22Rv1 (cell line): ENCODE measurements at regions not wholly inside any gene's neighbourhood (a gene's known extent, or its start where the extent isn't known, plus 50 kb on each side); places are given as distances from the start of the nearest gene placed in this dataset.

ENCODE experiments used
- ZFX ChIP-seq: fragments of 450-650 bp; IDR thresholded peaks from 2 replicates; pipeline ENCODE4 v1.6.1; 2017; ENCODE audit warnings: antibody characterized with exemption, borderline replicate concordance
- TF ChIP-seq, protein P1 (sequence below): fragments of 450-650 bp; IDR thresholded peaks from 2 replicates; pipeline ENCODE4 v1.5.1; 2017; ENCODE audit warnings: mild to moderate bottlenecking

DNA sequence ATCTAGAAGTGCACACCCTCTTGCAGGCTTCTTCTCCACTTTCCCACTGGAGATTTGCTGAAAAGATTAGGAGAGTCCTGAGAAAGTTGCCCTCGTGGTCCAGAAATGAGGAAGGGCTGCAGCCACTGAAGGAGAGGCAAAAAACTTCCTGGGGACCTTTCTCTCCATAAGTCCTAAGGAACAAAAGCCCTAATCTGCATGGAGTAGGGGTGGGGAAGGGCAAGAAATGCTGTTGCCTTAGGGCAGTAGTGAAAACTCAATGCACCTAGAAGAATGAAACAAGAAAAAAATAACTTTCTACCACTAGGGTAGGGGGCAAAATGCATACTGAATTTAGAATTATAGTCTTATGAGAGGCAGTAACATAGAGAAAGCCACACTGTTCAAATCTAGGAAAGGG is 1408.8 kb downstream of the PCDH19 start:
- TF ChIP-seq, protein P1, sequence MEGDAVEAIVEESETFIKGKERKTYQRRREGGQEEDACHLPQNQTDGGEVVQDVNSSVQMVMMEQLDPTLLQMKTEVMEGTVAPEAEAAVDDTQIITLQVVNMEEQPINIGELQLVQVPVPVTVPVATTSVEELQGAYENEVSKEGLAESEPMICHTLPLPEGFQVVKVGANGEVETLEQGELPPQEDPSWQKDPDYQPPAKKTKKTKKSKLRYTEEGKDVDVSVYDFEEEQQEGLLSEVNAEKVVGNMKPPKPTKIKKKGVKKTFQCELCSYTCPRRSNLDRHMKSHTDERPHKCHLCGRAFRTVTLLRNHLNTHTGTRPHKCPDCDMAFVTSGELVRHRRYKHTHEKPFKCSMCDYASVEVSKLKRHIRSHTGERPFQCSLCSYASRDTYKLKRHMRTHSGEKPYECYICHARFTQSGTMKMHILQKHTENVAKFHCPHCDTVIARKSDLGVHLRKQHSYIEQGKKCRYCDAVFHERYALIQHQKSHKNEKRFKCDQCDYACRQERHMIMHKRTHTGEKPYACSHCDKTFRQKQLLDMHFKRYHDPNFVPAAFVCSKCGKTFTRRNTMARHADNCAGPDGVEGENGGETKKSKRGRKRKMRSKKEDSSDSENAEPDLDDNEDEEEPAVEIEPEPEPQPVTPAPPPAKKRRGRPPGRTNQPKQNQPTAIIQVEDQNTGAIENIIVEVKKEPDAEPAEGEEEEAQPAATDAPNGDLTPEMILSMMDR: no peak
- TF ChIP-seq ZFX: no peak
